ENCODE measurements at regions not wholly inside any gene's neighbourhood (a gene's known extent, or its start where the extent isn't known, plus 50 kb on each side); places are given as distances from the start of the nearest gene placed in this dataset.
"Not testable (repeated sequence)": the region's sequence is repeated elsewhere in the genome, so short reads cannot be mapped to it uniquely, and the experiment has no call there.

GRCh38 chr16:52743707-52744106 lies 196.8 kb upstream of the TOX3 start:
- Mint-ChIP-seq H3K27me3 (ENCODE audit: low read depth) (no peaks in the 10 kb centered on the region), H3K9me3 (peaks cover 2% of the 10 kb centered on the region), H3K36me3 (ENCODE audit: low read depth) (no peaks in the 10 kb centered on the region), H3K4me3 (no peak overlapping the region), H3K27ac (ENCODE audit: unreplicated experiment) (no peak overlapping the region), H3K4me1 (peaks cover 13% of the 10 kb centered on the region)
- TF ChIP-seq CTCF (conservative IDR thresholded peaks at IDR 0.05), result no peak
- no peak for DNase-seq (ENCODE audit: low read depth, low spot score)

GRCh38 chr16:52742608-52743170 lies 195.7 kb upstream of the TOX3 start:
- Mint-ChIP-seq H3K4me3 (no peak overlapping the region), H3K27me3 (ENCODE audit: low read depth) (no peaks in the 10 kb centered on the region), H3K36me3 (ENCODE audit: low read depth) (no peaks in the 10 kb centered on the region), H3K27ac (ENCODE audit: unreplicated experiment) (no peak overlapping the region), H3K4me1 (peaks cover 13% of the 10 kb centered on the region), H3K9me3 (peaks cover 2% of the 10 kb centered on the region)
- no peak for DNase-seq (ENCODE audit: low read depth, low spot score)
- TF ChIP-seq CTCF (conservative IDR thresholded peaks at IDR 0.05), result no peak

GRCh38 chr16:52742052-52742451 lies 195.1 kb upstream of the TOX3 start:
- Mint-ChIP-seq H3K4me1 (peaks cover 13% of the 10 kb centered on the region), H3K27ac (ENCODE audit: unreplicated experiment) (no peak overlapping the region), H3K36me3 (ENCODE audit: low read depth) (no peaks in the 10 kb centered on the region), H3K4me3 (no peak overlapping the region), H3K9me3 (peaks cover 2% of the 10 kb centered on the region), H3K27me3 (ENCODE audit: low read depth) (no peaks in the 10 kb centered on the region)
- no peak for DNase-seq (ENCODE audit: low read depth, low spot score)
- no peak for TF ChIP-seq CTCF (conservative IDR thresholded peaks at IDR 0.05)

DNA sequence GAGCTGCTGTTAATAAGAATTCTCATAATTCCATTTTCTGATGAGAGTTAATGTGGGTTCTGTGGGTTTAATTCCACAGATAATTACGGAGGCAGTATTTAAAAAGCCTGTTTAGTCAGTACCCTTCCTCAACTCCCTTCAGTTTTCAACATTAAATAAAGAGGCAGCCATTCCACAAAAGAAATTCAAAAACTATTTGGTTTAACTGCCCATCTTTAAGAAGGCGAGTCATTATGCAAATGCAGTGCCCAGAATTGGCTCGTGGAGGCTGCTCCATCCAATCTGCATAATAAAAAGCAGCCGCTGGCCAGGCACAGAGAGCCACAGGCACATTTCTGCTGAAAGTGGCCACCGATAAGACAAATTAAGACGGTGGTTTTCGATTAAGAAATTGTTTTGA lies 194.4 kb upstream of the TOX3 start:
- no peaks in the 10 kb centered on the region for H3K36me3 Mint-ChIP-seq (ENCODE audit: low read depth)
- H3K4me3 Mint-ChIP-seq, result no peak overlapping the region
- H3K27me3 Mint-ChIP-seq (ENCODE audit: low read depth), result no peaks in the 10 kb centered on the region
- peaks cover 2% of the 10 kb centered on the region for H3K9me3 Mint-ChIP-seq
- no peak for DNase-seq (ENCODE audit: low read depth, low spot score)
- H3K27ac Mint-ChIP-seq (ENCODE audit: unreplicated experiment), result no peak overlapping the region
- no peak for TF ChIP-seq CTCF (conservative IDR thresholded peaks at IDR 0.05)
- H3K4me1 Mint-ChIP-seq, result peaks cover 13% of the 10 kb centered on the region

DNA sequence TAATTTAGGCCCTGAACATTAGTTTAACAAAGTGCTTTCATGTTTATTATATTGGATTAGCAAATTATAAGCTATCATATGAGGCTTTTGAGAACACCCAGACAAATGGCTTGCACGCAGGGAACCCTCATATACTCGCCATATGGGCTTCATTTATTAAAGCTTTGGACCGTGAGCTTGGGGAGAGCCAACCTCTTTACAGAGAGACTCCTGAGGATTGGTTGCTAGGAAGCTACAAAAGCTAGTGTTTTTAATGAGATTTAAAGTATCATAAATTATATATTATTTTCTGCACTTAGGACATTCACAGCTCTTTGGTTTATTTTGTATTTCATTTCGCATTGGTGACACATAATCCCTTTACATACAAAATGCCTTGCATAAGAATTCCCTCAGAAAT lies 193.8 kb upstream of the TOX3 start:
- DNase-seq (ENCODE audit: low read depth, low spot score), result no peak
- no peaks in the 10 kb centered on the region for H3K27me3 Mint-ChIP-seq (ENCODE audit: low read depth)
- H3K27ac Mint-ChIP-seq (ENCODE audit: unreplicated experiment), result no peak overlapping the region
- TF ChIP-seq CTCF (conservative IDR thresholded peaks at IDR 0.05), result no peak
- H3K36me3 Mint-ChIP-seq (ENCODE audit: low read depth), result no peaks in the 10 kb centered on the region
- H3K4me1 Mint-ChIP-seq, result peaks cover 13% of the 10 kb centered on the region
- H3K4me3 Mint-ChIP-seq, result no peak overlapping the region
- H3K9me3 Mint-ChIP-seq, result peaks cover 2% of the 10 kb centered on the region

DNA sequence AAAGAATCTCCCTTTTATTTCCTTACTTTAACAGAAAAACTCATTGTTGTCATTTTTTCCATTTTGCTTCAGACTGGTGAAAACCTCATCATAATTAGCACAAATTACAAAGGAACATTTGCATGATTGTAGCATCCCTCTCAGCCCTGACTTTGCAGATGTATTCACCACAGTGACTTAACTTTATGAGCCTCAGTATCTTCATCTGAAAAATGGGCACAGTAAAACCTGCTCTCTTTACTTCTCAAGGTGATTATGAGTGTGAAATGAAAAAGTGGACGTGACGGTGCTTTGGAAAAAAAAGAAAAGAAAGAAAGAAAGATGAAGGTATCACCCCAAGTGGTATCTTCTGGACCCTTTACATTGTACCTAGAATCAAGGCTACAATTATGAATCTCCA lies 193.4 kb upstream of the TOX3 start:
- Mint-ChIP-seq H3K27me3 (ENCODE audit: low read depth) (no peaks in the 10 kb centered on the region), H3K36me3 (ENCODE audit: low read depth) (no peaks in the 10 kb centered on the region), H3K4me1 (peaks cover 13% of the 10 kb centered on the region), H3K27ac (ENCODE audit: unreplicated experiment) (no peak overlapping the region), H3K9me3 (peaks cover 2% of the 10 kb centered on the region), H3K4me3 (no peak overlapping the region)
- TF ChIP-seq CTCF (conservative IDR thresholded peaks at IDR 0.05), result no peak
- no peak for DNase-seq (ENCODE audit: low read depth, low spot score)

- H3K4me1 Mint-ChIP-seq, result peaks cover 13% of the 10 kb centered on the region
- not testable (repeated sequence) for H3K27ac Mint-ChIP-seq (ENCODE audit: unreplicated experiment); H3K4me3 Mint-ChIP-seq; H3K36me3 Mint-ChIP-seq (ENCODE audit: low read depth); DNase-seq (ENCODE audit: low read depth, low spot score); H3K9me3 Mint-ChIP-seq; H3K27me3 Mint-ChIP-seq (ENCODE audit: low read depth)
Observed at GRCh38 chr16:52738992-52739391, 192.0 kb upstream of the TOX3 start.
